PFSK-1 (cell line): ENCODE measurements at regions not wholly inside any gene's neighbourhood (a gene's known extent, or its start where the extent isn't known, plus 50 kb on each side); places are given as distances from the start of the nearest gene placed in this dataset.

Experiments used
- FOXP2 ChIP-seq: optimal IDR thresholded peaks from 2 replicates; pipeline ENCODE3; 2011; ENCODE audit warnings: borderline replicate concordance, control low read depth, inconsistent platforms; ENCODE audit not compliant: insufficient read depth; ENCODE audit errors: extremely low read length, extremely low read depth
- POLR2AphosphoS5 ChIP-seq: IDR thresholded peaks from 2 replicates; pipeline ENCODE4 v1.6.1; 2012; ENCODE audit warnings: low read depth, mild to moderate bottlenecking, control low read depth, low read length, moderate library complexity
- SIN3A ChIP-seq: IDR thresholded peaks from 2 replicates; pipeline ENCODE4 v1.6.1; 2012; ENCODE audit warnings: mild to moderate bottlenecking, low read length, moderate library complexity, borderline replicate concordance; ENCODE audit not compliant: insufficient read depth
- TAF1 ChIP-seq: IDR thresholded peaks from 2 replicates; pipeline ENCODE4 v1.6.1; 2012; ENCODE audit warnings: low read length, control low read depth, borderline replicate concordance; ENCODE audit not compliant: insufficient read depth
- TF ChIP-seq, protein P1 (sequence below), 2 experiments: IDR thresholded peaks; 2 replicates each; pipeline versions ENCODE4 v1.6.1 to v1.8.0; 2011 to 2012; ENCODE audit warnings: low read depth in 2 of 2, low read length in 2 of 2, control low read depth in 1 of 2, inconsistent platforms in 1 of 2, mild to moderate bottlenecking in 1 of 2, moderate library complexity in 1 of 2; ENCODE audit not compliant: insufficient read depth in 1 of 2

DNA sequence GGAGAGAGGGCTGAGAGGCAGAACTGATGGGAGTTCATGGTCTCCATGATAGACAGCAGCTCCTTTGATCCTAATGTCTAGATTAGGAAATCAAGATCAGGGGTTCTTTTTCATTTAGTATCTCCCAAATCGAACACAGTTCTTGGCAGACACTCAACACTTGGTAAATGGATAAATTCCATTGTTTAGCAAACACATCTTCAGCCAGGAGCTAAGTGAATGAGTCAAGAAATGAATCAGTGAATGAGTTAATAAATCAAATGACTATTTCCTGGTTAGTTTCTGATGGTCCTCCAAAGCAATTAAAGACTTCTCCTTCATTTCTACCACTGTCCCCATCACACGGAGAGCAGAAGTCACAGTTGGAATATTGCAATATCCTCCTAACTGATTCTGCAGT is 120.0 kb upstream of the SHISA3 start:
- TF ChIP-seq TAF1: no peak
- no peak for TF ChIP-seq POLR2AphosphoS5
- TF ChIP-seq, protein P1, sequence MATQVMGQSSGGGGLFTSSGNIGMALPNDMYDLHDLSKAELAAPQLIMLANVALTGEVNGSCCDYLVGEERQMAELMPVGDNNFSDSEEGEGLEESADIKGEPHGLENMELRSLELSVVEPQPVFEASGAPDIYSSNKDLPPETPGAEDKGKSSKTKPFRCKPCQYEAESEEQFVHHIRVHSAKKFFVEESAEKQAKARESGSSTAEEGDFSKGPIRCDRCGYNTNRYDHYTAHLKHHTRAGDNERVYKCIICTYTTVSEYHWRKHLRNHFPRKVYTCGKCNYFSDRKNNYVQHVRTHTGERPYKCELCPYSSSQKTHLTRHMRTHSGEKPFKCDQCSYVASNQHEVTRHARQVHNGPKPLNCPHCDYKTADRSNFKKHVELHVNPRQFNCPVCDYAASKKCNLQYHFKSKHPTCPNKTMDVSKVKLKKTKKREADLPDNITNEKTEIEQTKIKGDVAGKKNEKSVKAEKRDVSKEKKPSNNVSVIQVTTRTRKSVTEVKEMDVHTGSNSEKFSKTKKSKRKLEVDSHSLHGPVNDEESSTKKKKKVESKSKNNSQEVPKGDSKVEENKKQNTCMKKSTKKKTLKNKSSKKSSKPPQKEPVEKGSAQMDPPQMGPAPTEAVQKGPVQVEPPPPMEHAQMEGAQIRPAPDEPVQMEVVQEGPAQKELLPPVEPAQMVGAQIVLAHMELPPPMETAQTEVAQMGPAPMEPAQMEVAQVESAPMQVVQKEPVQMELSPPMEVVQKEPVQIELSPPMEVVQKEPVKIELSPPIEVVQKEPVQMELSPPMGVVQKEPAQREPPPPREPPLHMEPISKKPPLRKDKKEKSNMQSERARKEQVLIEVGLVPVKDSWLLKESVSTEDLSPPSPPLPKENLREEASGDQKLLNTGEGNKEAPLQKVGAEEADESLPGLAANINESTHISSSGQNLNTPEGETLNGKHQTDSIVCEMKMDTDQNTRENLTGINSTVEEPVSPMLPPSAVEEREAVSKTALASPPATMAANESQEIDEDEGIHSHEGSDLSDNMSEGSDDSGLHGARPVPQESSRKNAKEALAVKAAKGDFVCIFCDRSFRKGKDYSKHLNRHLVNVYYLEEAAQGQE (IDR thresholded peaks at IDR 0.05; ENCODE audit: insufficient read depth in 1 of 2, low read depth in 2 of 2, low read length in 2 of 2): no peak
- TF ChIP-seq SIN3A: no peak
- no peak for TF ChIP-seq FOXP2
